ENCODE measurements at regions not wholly inside any gene's neighbourhood (a gene's known extent, or its start where the extent isn't known, plus 50 kb on each side); places are given as distances from the start of the nearest gene placed in this dataset.

DNA sequence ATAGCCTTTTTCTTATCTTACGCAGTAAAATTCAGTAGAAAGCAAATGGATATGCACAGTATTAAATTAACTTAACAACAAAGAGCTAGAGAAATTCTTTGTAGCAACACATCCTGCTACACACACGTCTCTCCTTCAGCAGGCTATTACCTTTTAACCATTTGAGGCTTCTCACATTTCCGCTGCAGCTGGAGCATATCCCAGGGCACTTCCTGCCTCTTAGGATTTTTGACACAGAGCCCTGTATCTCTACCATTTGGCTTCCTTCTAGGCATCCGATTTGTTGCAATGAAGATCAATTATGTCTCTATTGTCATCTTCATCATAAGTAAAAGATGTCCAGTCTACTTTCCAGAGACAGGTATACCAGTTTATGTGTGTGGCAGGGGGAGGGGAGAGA, 292.4 kb upstream of the CBLB start:
- H3K27me3 ChIP-seq (ENCODE audit: insufficient read depth, low read length), result no peaks in the 10 kb centered on the region

DNA sequence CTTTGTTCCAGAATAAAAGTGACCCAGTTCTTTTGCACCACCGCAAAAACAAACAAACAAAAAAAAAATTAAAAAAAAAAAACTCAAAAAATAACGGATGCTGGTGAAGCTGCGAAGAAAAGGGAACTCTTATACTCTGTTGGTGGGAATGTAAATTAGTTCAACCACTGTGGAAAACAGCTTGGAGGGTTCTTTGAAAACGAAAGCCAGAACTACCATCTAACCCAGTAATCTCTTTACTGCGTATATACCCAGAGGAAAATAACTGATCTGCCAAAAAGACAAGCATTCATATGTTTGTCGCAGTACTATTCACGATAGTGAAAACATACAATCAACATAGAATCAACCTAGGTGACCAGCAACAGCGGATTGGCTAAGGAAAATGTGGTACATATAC, 298.9 kb upstream of the CBLB start:
- no peak overlapping the region for H3K4me3 ChIP-seq (ENCODE audit: low read length)
- H3K4me1 ChIP-seq (ENCODE audit: insufficient read depth, low read length), result peaks cover 5% of the 10 kb centered on the region
- H3K9me3 ChIP-seq (ENCODE audit: low read depth, low read length), result no peaks in the 10 kb centered on the region
- no peaks in the 10 kb centered on the region for H3K27me3 ChIP-seq (ENCODE audit: insufficient read depth, low read length)

More for the DNA sequence above, 292.4 kb upstream of the CBLB start:
- H3K4me3 ChIP-seq (ENCODE audit: low read length), result no peak overlapping the region
- H3K9me3 ChIP-seq (ENCODE audit: low read depth, low read length), result no peaks in the 10 kb centered on the region
- no peaks in the 10 kb centered on the region for H3K4me1 ChIP-seq (ENCODE audit: insufficient read depth, low read length)

DNA sequence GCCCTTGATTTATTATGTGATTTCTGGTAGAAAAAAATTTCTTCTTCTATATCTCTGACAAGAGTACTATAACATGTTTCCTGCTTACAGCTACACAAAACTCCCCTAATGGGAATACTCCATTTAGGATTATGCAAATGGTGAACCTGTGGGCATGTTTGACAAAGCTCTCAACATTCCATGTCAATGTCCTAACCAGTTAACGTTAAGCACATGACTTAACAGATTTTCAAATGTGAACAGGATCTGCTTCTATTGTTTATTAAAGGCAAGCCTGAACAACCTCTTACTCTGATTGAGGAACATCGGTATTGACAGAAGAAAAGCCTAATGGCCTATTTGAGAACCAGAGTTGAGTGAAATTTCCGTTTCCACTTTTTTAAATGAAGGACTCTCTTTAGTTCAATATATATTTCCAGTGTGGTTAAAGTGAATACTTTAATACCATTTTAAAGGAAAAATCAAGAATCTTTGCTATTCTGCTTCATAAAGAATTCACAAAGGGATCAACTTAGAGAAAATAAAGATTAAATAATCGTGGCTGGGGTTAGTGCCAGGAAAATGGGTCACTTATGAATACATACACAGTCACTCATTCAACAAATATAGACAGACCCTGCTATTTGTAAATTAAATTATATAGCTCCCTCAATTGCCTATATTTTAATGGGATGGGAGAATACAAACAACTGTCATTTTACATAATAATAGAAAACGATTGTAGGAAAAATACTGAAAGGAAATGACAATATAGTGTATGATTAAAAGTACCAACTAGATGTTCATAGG, 300.3 kb upstream of the CBLB start:
- Histone ChIP-seq H3K9me3 (ENCODE audit: low read depth, low read length) (no peaks in the 10 kb centered on the region), H3K27me3 (ENCODE audit: insufficient read depth, low read length) (no peaks in the 10 kb centered on the region), H3K4me3 (ENCODE audit: low read length) (no peak overlapping the region), H3K4me1 (ENCODE audit: insufficient read depth, low read length) (peaks cover 5% of the 10 kb centered on the region)

DNA sequence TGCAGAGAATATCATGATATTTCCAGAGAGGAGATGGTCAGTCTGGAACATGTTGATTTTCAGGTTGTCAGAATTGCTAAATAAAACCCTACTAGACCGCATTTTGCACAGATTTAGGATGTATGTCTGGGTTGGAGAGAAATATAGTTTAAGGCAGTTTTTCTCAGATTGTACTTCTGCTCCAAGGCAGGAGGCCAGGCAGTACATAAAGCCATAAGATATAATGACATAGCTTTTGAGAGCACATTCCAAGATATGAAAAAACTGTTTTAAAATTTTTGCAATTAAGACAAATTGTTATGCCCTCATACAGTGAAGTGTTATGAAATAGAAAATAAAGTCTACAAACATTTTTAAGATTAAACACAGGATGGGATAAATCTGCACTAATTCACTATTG, 301.8 kb upstream of the CBLB start:
- H3K27me3 ChIP-seq (ENCODE audit: insufficient read depth, low read length), result no peaks in the 10 kb centered on the region
- H3K4me1 ChIP-seq (ENCODE audit: insufficient read depth, low read length), result peaks cover 5% of the 10 kb centered on the region
- no peaks in the 10 kb centered on the region for H3K9me3 ChIP-seq (ENCODE audit: low read depth, low read length)
- no peak overlapping the region for H3K4me3 ChIP-seq (ENCODE audit: low read length)

DNA sequence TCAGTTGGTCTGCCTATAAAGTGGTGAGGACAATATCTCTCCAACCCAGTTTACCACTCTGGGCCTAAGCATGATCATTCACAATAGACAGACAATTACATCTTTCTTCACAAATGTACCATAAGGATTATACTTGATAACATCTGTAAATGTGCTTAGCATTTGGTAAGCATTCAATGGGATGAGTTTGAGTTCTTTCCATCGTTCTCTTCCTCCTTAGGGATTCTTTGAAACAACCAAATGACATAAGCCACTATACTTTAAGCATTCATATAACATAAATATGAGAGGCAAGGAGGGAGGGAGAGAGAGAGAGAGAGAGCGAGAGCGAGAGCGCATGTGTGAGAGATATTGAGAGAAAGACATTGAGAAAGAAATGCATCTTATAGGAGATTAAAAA, 303.3 kb upstream of the CBLB start:
- no peaks in the 10 kb centered on the region for H3K27me3 ChIP-seq (ENCODE audit: insufficient read depth, low read length)

DNA sequence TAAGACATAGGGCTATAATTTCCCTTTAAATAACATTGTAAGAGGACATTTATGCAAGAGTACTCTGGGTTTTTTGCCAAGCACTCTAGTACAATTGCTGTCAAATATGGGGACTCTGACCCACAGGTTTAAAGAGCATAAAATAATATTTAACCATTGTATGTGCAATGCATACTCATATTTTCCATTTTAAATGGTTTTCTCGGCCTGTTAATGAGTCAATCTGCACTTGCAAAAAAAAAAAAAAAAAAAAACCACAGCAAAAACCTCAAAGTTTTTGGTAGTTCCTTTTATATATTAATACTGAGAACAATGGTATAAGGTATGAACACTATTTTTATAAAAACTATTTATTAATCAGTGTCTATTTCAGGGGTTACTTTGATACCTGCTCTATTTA, 304.0 kb upstream of the CBLB start:
- peaks cover 5% of the 10 kb centered on the region for H3K4me1 ChIP-seq (ENCODE audit: insufficient read depth, low read length)
- no peaks in the 10 kb centered on the region for H3K9me3 ChIP-seq (ENCODE audit: low read depth, low read length)
- no peak overlapping the region for H3K4me3 ChIP-seq (ENCODE audit: low read length)
- H3K27me3 ChIP-seq (ENCODE audit: insufficient read depth, low read length), result no peaks in the 10 kb centered on the region

More for the DNA sequence above, 303.3 kb upstream of the CBLB start:
- H3K9me3 ChIP-seq (ENCODE audit: low read depth, low read length), result no peaks in the 10 kb centered on the region
- H3K4me1 ChIP-seq (ENCODE audit: insufficient read depth, low read length), result peaks cover 5% of the 10 kb centered on the region
- no peak overlapping the region for H3K4me3 ChIP-seq (ENCODE audit: low read length)

DNA sequence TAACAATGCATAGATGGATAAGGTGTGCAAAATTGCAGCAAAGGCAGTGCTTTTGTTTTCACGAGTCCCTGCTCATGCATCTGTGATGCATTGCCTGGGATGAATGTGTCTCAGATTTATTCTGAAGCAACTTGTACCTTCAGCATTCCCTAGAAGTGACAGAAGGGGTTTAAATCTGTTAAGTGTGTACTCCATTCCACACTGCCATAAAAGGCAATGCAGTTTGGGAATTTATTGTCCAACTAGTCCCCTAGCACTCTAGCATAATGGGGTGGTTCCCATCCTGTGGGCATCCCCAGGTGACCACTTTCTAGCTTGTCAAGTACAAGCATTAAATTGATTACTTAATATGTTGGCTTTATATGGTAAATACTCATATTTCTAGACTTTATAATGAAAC, 306.5 kb upstream of the CBLB start:
- Histone ChIP-seq H3K27me3 (ENCODE audit: insufficient read depth, low read length) (no peaks in the 10 kb centered on the region), H3K4me1 (ENCODE audit: insufficient read depth, low read length) (peaks cover 5% of the 10 kb centered on the region), H3K9me3 (ENCODE audit: low read depth, low read length) (no peaks in the 10 kb centered on the region), H3K4me3 (ENCODE audit: low read length) (no peak overlapping the region)

DNA sequence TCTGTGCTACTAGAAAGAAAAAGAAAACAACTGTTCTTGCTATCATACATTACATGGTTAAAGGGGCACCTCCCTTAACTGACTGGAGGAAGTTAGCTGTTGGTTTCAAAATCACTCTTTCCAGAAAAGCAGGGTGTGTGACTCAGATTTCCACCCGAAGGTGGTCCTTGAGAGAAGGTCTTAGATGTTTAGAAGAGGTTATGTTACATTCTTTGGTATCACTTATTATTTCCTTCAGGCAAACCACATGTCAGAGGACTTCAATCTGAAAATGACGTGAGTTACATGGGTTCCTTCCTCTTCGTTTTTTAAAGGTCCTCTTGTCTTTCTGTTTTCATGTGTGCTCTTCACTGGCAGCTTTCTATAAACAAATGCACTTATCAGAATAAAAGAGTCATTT, 307.9 kb upstream of the CBLB start:
- Histone ChIP-seq H3K4me1 (ENCODE audit: insufficient read depth, low read length) (peaks cover 5% of the 10 kb centered on the region), H3K27me3 (ENCODE audit: insufficient read depth, low read length) (no peaks in the 10 kb centered on the region), H3K4me3 (ENCODE audit: low read length) (no peak overlapping the region), H3K9me3 (ENCODE audit: low read depth, low read length) (no peaks in the 10 kb centered on the region)

DNA sequence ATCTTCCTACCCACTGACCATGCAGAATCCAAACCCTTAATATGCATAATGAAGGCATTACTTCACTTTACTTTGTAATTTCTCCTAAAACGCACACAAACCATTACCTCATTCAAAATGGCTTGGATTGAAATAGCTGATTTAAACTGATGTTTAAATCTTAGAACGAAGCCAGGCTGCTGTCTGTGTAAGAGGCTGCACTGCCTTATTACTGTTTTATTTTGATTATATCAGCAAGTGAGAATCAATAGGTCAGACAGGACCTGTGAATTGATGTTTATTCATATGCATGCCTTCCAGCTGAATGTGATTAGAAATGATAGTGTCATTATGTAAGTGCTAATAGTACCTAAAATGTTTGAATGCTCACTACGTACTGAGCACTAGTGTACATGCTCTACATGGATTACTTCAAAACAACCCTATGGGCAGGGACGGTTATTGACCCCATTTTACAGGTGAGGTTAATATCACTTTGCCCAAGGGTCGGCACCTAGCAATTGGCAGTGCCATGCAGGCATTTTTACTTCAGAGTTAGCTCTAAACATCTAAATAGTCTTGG, 314.2 kb upstream of the CBLB start:
- H3K4me1 ChIP-seq (ENCODE audit: insufficient read depth, low read length), result no peaks in the 10 kb centered on the region
- H3K9me3 ChIP-seq (ENCODE audit: low read depth, low read length), result no peaks in the 10 kb centered on the region
- H3K27me3 ChIP-seq (ENCODE audit: insufficient read depth, low read length), result no peaks in the 10 kb centered on the region
- H3K4me3 ChIP-seq (ENCODE audit: low read length), result no peak overlapping the region

DNA sequence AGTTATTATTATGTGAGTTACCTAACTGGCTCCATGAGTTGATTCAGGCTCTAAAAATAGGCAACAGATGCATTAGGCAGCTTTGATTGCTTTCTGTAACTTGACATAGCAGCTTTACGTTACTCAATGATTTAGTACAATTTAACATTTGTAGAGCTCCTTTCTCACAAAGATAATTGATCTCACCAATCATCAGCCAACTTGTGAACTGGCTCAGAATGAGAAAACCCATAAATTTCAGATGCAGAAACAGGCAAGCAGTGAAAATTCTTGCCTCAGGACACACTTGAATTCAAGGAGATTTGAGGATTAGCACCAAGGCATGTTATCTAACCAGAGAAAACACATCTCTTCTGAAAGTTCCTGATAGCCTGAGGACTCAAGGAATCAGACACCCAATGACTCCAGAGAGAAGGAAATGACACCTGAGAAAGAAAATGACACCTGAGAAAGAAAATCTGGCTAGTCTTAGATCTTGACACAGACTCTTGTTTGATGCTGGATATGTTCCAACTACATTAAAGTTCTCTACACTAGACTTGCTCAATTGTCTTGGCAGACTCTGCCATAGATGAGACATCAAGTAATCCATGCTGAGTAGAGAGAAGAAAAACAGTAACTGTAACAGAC, 315.1 kb upstream of the CBLB start:
- no peaks in the 10 kb centered on the region for H3K27me3 ChIP-seq (ENCODE audit: insufficient read depth, low read length)
- no peaks in the 10 kb centered on the region for H3K4me1 ChIP-seq (ENCODE audit: insufficient read depth, low read length)
- no peak overlapping the region for H3K4me3 ChIP-seq (ENCODE audit: low read length)
- H3K9me3 ChIP-seq (ENCODE audit: low read depth, low read length), result no peaks in the 10 kb centered on the region

DNA sequence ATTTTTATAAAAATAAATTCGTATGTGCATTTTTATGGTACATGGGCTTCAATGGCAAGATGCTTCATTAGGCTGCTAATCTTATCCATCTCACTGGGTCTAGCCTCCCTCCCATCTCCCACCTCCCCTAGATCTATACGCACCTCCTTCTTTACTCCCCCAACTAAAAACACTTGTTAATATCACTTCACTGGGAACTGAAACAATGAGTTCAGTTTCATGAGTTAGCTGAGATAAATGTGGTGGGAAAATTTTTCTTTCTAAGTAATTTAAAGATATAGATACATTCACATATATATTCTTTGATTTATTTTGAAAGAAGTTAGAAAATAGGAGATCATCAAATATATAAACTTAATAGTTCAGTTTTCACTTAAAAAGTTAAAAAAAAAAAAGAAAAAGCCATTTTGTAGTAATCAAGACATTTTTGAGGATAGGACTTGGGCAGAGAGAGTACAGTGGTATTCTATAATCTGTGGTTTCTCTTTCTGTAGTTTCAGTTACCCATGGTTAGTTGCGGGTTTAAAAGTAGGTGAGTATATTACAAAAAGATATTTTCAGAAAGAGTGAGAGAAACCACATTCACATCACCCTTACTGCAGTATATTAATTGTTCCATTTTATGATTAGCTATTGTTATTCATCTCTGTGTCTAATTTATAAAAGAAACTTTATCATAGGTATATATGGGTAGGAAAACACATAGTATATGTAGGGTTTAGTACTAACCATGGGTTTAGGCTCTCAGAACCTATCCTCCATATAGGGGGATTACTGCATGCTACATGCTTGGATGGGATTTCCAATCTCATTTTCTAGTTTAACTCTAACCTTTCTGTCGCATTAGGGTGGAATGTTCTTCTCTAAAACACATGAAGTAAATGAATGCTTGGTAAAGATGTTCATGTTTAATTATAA, 316.0 kb upstream of the CBLB start:
- Histone ChIP-seq H3K27me3 (ENCODE audit: insufficient read depth, low read length) (no peaks in the 10 kb centered on the region), H3K9me3 (ENCODE audit: low read depth, low read length) (no peaks in the 10 kb centered on the region), H3K4me1 (ENCODE audit: insufficient read depth, low read length) (no peaks in the 10 kb centered on the region), H3K4me3 (ENCODE audit: low read length) (no peak overlapping the region)

DNA sequence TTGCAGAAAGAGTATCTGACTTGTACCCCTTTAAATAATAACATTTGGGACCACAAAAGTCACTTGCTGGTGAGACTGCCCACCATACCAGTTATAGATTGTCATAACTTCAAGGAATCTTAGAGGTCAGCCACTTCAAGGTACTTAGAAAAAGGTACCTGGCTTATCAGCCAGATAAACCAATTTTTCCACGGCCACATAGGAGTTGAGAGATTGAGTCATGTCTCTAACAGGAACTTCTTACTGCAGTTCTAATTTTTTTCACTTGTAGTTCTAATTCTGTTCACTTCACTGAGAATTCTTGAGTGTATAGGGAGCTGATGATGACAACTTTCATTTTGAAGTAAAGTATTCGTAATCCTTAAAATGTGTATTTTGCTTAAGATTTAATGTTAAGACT, 317.1 kb upstream of the CBLB start:
- Histone ChIP-seq H3K4me1 (ENCODE audit: insufficient read depth, low read length) (no peaks in the 10 kb centered on the region), H3K4me3 (ENCODE audit: low read length) (no peak overlapping the region), H3K9me3 (ENCODE audit: low read depth, low read length) (no peaks in the 10 kb centered on the region), H3K27me3 (ENCODE audit: insufficient read depth, low read length) (no peaks in the 10 kb centered on the region)

DNA sequence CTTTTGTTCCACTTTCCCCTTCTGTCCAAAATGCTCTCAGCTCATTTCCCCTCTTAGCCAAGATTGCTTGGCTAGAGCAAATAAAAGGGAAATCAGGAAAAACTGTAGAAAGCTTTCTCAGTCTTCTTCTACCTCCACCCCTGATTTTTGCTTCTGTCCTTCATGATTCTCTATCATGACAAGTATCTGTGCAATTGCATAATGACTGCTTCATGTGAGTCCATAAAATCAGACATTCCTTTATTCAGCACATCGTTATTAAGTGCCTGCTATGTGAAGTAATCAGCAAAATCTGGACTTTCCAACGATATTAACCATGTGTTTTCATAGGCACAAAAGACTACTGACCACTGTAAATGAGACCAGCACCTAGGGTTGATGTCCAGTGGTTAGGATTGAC, 321.5 kb upstream of the CBLB start:
- Histone ChIP-seq H3K4me3 (ENCODE audit: low read length) (no peak overlapping the region), H3K9me3 (ENCODE audit: low read depth, low read length) (no peaks in the 10 kb centered on the region), H3K27me3 (ENCODE audit: insufficient read depth, low read length) (no peaks in the 10 kb centered on the region), H3K4me1 (ENCODE audit: insufficient read depth, low read length) (no peaks in the 10 kb centered on the region)

DNA sequence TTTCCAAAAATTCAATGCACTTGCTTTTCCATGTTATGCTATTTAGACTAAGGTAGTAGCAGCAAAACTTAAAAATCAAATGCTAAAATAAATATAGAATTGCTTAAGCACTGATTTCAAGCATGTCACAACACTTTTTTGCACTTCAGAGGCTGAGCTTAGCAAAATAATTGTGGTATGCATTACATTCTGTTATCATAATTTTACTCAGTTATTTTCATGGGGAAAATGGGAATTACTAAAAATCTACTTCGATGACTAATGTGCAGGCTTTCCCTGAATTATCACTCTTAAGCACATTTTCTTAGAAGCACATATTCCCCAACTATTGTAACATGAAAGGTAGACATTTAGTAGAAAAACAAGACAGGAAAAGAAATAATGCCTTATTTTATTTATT, 322.4 kb upstream of the CBLB start:
- no peaks in the 10 kb centered on the region for H3K9me3 ChIP-seq (ENCODE audit: low read depth, low read length)
- no peak overlapping the region for H3K4me3 ChIP-seq (ENCODE audit: low read length)
- H3K27me3 ChIP-seq (ENCODE audit: insufficient read depth, low read length), result no peaks in the 10 kb centered on the region
- H3K4me1 ChIP-seq (ENCODE audit: insufficient read depth, low read length), result no peaks in the 10 kb centered on the region

DNA sequence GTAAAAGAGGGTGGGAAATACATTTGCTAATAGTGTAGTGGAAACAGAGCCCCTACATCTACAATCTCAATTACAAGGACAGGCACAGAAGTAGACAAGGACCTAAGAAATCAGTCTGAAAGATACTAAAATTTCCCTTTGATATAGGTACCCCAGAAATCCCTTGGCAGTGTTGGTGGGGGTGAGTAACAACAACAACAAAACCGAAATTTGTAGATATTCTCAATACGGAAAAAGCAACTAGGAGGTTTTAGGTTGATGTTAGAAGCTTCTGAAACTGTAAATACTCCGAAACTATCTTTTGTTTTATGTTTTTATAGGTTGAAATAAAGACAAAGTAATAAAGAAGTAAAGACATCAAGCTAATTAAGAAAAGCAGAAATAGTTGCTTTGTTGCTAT, 323.1 kb upstream of the CBLB start:
- no peak overlapping the region for H3K4me3 ChIP-seq (ENCODE audit: low read length)
- H3K27me3 ChIP-seq (ENCODE audit: insufficient read depth, low read length), result no peaks in the 10 kb centered on the region
- H3K4me1 ChIP-seq (ENCODE audit: insufficient read depth, low read length), result no peaks in the 10 kb centered on the region
- H3K9me3 ChIP-seq (ENCODE audit: low read depth, low read length), result no peaks in the 10 kb centered on the region

Data from mononuclear cell (primary cell).